ENCODE measurements at regions not wholly inside any gene's neighbourhood (a gene's known extent, or its start where the extent isn't known, plus 50 kb on each side); places are given as distances from the start of the nearest gene placed in this dataset.
"Not testable (repeated sequence)": the region's sequence is repeated elsewhere in the genome, so short reads cannot be mapped to it uniquely, and the experiment has no call there.

DNA sequence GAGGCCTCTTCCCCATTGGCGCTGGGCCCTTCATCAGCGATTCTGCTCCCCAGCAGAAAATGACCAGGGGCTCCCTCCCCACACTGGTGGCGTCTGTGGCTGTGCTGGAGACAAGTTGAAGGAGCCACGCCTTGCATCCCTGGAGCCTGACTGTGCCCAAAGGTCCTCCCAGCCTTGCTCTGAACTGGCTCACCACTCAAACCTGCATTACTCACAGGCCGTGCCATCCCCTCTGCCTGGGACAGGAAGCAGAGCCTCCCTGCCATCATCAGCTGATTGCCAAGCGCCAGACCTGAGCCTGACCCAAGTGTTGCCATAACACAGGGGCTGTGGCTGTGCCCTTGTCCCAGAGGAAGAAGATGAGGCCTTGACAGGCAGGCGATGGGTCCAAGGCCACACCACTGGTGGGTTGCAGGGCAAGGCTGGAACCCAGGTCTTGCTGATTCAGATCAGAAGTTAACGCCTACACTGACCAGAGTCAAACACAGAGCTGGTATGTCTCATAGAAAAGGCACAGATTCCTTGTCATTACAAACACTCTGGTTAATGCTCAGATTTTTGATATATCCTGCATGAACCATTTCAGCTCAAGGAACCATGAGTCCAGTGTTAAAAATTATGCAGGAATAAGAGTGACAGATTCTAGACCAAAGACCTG lies 151.1 kb downstream of the BCL2L11 start:
- H3K27me3 ChIP-seq (replicated peaks; ENCODE audit: control insufficient read depth, insufficient read depth, low read length); H3K4me3 ChIP-seq (ENCODE audit: low read length); H3K36me3 ChIP-seq (ENCODE audit: control insufficient read depth, insufficient read depth, low read length, severe bottlenecking); H3K9me3 ChIP-seq (ENCODE audit: control insufficient read depth, low read length); H3K4me1 ChIP-seq (ENCODE audit: control insufficient read depth, insufficient read depth, low read length); H3K9ac ChIP-seq (ENCODE audit: low read length); DNase-seq (ENCODE audit: low read depth): not testable (repeated sequence)

DNA sequence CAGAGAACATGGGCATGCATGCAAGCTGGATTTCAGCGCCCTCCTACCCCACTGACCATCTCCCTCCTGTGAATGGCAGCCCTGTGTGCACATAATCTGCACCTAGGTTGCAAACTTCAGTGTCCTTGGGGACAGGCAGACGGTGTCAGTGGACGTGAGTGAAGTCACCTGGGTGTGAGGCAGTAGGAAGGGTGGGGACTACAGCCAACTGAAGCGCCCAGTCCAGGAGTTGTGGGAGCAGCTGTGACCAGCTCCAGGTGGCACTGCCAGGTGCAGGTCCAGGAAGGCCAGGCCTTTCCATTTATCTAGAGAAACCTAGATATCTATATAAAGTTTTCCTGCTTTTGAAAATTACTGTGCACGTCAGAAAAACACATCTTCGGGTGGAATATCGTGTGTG lies 152.3 kb downstream of the BCL2L11 start:
- H3K4me3 ChIP-seq (ENCODE audit: low read length); H3K9ac ChIP-seq (ENCODE audit: low read length); H3K9me3 ChIP-seq (ENCODE audit: control insufficient read depth, low read length); H3K36me3 ChIP-seq (ENCODE audit: control insufficient read depth, insufficient read depth, low read length, severe bottlenecking); H3K27me3 ChIP-seq (replicated peaks; ENCODE audit: control insufficient read depth, insufficient read depth, low read length); DNase-seq (ENCODE audit: low read depth); H3K4me1 ChIP-seq (ENCODE audit: control insufficient read depth, insufficient read depth, low read length): not testable (repeated sequence)

DNA sequence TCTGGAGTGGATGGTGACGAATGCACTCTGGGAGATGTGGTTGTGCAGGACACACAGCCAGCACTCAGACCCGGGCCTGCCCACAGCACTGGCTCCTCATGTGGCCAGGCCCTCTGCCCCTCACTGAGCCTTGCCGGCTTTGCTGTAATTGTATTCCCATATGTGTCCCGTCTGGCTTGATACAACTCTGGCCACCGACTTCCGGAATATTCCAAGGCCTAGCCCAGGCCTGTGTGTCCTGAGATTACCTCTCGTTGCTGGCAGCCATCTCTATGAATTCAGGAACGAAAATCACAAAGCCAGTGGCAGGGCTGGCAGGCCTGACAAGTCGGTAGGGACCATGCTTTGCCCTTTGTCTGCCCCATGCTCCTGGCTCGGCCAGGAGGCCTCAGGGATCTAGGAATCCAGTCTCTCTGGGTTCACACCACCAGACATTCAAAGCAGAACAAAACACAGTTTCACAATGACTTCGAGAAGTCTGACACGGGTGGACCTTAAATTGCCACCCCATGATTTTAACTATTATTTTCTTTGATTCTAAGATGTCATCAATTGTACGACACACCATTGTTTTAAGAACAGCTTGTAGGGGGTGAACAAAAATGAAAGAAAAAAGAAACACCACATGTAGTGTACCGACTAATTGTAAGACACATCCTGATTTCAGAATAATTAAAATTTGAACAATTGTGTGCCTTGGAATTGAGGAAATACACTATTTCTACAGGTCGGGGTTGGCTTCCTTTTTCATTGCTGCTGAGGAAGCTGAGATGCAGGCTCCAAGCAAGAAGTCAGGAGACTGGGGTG lies 154.5 kb downstream of the BCL2L11 start:
- not testable (repeated sequence) for H3K27me3 ChIP-seq (replicated peaks; ENCODE audit: control insufficient read depth, insufficient read depth, low read length); H3K4me3 ChIP-seq (ENCODE audit: low read length); H3K36me3 ChIP-seq (ENCODE audit: control insufficient read depth, insufficient read depth, low read length, severe bottlenecking); H3K9ac ChIP-seq (ENCODE audit: low read length); DNase-seq (ENCODE audit: low read depth); H3K9me3 ChIP-seq (ENCODE audit: control insufficient read depth, low read length); H3K4me1 ChIP-seq (ENCODE audit: control insufficient read depth, insufficient read depth, low read length)

- not testable (repeated sequence) for H3K4me1 ChIP-seq (ENCODE audit: control insufficient read depth, insufficient read depth, low read length); H3K9me3 ChIP-seq (ENCODE audit: control insufficient read depth, low read length); H3K4me3 ChIP-seq (ENCODE audit: low read length); H3K27me3 ChIP-seq (replicated peaks; ENCODE audit: control insufficient read depth, insufficient read depth, low read length); H3K9ac ChIP-seq (ENCODE audit: low read length); DNase-seq (ENCODE audit: low read depth); H3K36me3 ChIP-seq (ENCODE audit: control insufficient read depth, insufficient read depth, low read length, severe bottlenecking)
Observed at GRCh38 chr2:111275854-111276171, 155.1 kb downstream of the BCL2L11 start.

DNA sequence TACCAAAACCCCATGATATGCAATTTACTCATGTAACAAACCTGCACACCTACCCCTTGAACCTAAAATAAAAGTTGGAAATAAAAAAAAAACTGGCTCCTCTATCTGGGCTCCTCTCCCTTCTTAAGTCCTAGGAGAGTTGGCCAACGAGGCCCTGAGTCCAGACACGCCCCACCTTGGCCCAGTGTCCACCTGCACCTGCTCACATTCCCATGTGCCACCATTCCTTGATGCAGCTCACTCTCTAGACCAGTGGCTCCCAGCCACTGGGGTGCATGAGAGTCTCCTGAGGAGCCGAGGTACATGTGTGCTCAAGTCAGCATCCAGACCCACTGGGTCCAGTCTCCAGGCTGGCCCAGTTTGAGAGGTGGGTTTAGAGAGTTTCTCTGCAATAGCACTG lies 157.4 kb downstream of the BCL2L11 start:
- H3K4me3 ChIP-seq (ENCODE audit: low read length); H3K9me3 ChIP-seq (ENCODE audit: control insufficient read depth, low read length); H3K27me3 ChIP-seq (replicated peaks; ENCODE audit: control insufficient read depth, insufficient read depth, low read length); H3K36me3 ChIP-seq (ENCODE audit: control insufficient read depth, insufficient read depth, low read length, severe bottlenecking); H3K9ac ChIP-seq (ENCODE audit: low read length); DNase-seq (ENCODE audit: low read depth); H3K4me1 ChIP-seq (ENCODE audit: control insufficient read depth, insufficient read depth, low read length): not testable (repeated sequence)

- not testable (repeated sequence) for H3K36me3 ChIP-seq (ENCODE audit: control insufficient read depth, insufficient read depth, low read length, severe bottlenecking); H3K27me3 ChIP-seq (replicated peaks; ENCODE audit: control insufficient read depth, insufficient read depth, low read length); H3K9me3 ChIP-seq (ENCODE audit: control insufficient read depth, low read length); H3K9ac ChIP-seq (ENCODE audit: low read length); H3K4me3 ChIP-seq (ENCODE audit: low read length); H3K4me1 ChIP-seq (ENCODE audit: control insufficient read depth, insufficient read depth, low read length); DNase-seq (ENCODE audit: low read depth)
Observed at GRCh38 chr2:111280709-111281286, 160.1 kb downstream of the BCL2L11 start.

DNA sequence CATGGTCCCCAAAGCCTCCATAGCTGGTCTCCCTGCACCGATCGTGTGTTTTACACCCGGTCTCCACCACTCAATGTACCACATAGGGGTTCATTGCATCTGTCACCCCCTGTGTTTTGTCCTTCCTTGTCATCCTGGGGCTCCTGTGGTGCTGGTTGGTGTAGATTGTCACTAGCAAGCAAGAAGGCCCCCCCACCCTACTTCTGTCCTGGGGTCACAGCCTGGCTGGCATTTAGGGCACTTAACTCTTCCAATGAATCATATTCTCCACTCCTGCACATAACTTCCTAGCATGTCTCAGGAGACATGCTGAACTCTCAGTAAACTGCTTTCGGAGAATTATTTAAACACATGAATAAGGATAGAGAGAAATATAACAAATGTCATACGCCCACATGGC lies 161.4 kb downstream of the BCL2L11 start:
- H3K9me3 ChIP-seq (ENCODE audit: control insufficient read depth, low read length); H3K4me3 ChIP-seq (ENCODE audit: low read length); H3K36me3 ChIP-seq (ENCODE audit: control insufficient read depth, insufficient read depth, low read length, severe bottlenecking); H3K9ac ChIP-seq (ENCODE audit: low read length); H3K27me3 ChIP-seq (replicated peaks; ENCODE audit: control insufficient read depth, insufficient read depth, low read length); DNase-seq (ENCODE audit: low read depth); H3K4me1 ChIP-seq (ENCODE audit: control insufficient read depth, insufficient read depth, low read length): not testable (repeated sequence)

DNA sequence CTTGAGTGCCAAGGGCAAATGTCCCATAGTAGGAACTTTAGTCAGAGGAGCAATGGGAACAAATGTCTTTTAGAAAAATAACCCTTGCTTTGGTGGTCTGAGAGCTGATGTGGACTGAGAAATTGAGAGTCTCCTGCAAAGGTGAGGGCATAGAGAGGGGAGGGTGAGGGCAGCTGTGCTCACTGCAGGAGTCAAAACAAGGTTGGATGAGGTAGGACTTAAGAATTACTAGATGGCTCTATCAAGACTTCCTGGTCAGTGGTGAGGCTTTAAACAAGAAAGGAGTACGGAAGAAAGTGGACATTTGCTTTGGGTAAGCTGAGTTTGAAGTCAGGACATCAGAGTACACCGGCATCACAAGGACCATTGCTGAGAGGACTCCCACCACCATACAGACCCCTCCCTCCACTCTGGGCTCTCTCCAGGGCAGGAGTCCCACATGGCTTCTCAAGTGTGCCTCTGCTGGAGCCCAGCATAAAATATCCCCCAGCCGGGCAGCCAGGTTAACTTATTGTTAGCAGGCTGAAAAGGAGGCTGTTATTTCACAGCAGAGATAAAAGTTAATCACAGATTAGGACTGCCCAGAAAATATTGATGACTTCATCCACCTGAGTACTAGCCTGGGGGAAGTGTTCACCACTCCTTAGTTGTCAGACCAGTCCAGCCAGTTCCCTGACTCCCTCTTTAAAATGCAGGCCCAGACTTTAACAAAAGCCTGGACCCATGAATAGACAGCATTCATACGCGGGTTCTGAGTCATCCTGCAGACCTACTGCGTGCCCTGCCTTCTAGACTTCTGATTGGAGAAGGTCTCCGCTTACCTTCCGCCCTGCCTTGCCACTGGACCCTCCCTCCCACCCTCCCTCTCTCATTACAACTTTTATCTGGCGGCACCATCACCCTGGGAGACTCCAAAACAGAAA lies 167.2 kb downstream of the BCL2L11 start:
- H3K4me3 ChIP-seq (ENCODE audit: low read length); H3K9ac ChIP-seq (ENCODE audit: low read length); H3K36me3 ChIP-seq (ENCODE audit: control insufficient read depth, insufficient read depth, low read length, severe bottlenecking); H3K4me1 ChIP-seq (ENCODE audit: control insufficient read depth, insufficient read depth, low read length); H3K9me3 ChIP-seq (ENCODE audit: control insufficient read depth, low read length); H3K27me3 ChIP-seq (replicated peaks; ENCODE audit: control insufficient read depth, insufficient read depth, low read length); DNase-seq (ENCODE audit: low read depth): not testable (repeated sequence)

DNA sequence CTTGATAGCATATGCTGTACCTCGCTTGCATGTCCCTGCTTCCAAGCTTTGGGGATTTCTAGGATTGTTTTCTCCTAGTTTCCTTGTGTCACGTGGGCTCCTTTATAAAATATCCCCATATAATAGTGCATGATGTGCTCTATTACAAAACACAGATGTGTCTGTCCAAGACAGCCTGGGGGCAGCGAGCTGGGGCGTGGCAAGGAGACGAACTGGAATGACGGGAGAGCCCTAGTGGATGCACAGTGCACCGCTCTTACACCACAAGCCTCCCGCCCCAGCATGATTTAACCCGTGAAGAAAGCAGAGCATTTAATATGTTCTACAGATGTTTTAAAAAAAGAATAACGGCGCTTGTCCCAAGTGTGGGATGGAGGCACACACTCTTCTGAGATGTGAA lies 169.7 kb downstream of the BCL2L11 start:
- H3K9me3 ChIP-seq (ENCODE audit: control insufficient read depth, low read length); H3K27me3 ChIP-seq (replicated peaks; ENCODE audit: control insufficient read depth, insufficient read depth, low read length); H3K4me1 ChIP-seq (ENCODE audit: control insufficient read depth, insufficient read depth, low read length); DNase-seq (ENCODE audit: low read depth); H3K36me3 ChIP-seq (ENCODE audit: control insufficient read depth, insufficient read depth, low read length, severe bottlenecking); H3K9ac ChIP-seq (ENCODE audit: low read length); H3K4me3 ChIP-seq (ENCODE audit: low read length): not testable (repeated sequence)

DNA sequence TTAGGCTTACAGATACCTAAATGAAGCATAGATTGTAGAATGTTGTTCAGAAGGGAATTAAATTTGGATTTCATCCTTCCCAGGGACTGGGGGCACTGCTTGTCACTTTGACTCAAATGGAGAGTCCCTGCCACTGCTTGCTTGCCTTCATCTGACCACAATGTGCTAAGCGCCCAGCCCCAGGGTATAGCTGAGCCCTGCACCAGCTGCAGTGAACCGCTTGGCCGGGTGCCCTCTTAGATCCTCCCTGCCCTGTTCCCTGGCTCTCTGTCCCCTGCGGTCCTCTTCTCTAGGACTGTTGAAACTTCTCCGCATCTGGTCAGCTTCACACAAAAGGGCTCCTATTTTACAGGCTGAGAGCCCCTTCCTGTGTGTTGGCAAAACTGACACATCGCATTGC lies 170.9 kb downstream of the BCL2L11 start:
- not testable (repeated sequence) for DNase-seq (ENCODE audit: low read depth); H3K27me3 ChIP-seq (replicated peaks; ENCODE audit: control insufficient read depth, insufficient read depth, low read length); H3K9ac ChIP-seq (ENCODE audit: low read length); H3K4me3 ChIP-seq (ENCODE audit: low read length); H3K36me3 ChIP-seq (ENCODE audit: control insufficient read depth, insufficient read depth, low read length, severe bottlenecking); H3K4me1 ChIP-seq (ENCODE audit: control insufficient read depth, insufficient read depth, low read length); H3K9me3 ChIP-seq (ENCODE audit: control insufficient read depth, low read length)

Measured in adipocyte (in vitro differentiated cells).